ENCODE measurements at regions not wholly inside any gene's neighbourhood (a gene's known extent, or its start where the extent isn't known, plus 50 kb on each side); places are given as distances from the start of the nearest gene placed in this dataset.

- TF ChIP-seq CTCF (IDR thresholded peaks at IDR 0.05): no peak
- TF ChIP-seq POLR2A (IDR thresholded peaks at IDR 0.05): no peak
Measured at GRCh38 chr18:56490942-56491341, 147.4 kb downstream of the TXNL1 start.
